ENCODE measurements at regions not wholly inside any gene's neighbourhood (a gene's known extent, or its start where the extent isn't known, plus 50 kb on each side); places are given as distances from the start of the nearest gene placed in this dataset.

DNA sequence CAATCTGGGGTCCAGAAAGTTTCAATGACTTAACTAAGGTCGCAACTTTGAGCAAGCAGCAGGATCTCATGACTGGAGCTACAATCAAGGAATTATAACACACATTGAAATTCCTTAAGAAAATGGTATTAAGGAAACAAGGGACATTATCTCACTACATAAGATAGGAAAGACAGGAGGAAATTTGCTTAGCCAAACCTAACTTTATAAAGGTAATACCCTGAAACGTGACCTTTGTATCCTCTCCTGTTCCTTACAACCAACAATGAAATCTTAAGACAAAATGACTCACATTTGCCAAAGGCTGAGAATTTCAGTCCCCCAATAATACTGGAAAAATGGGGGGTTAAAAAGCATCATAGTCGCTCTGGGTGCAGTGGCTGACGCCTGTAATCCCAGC, 218.9 kb upstream of the LYZL1 start:
- Histone ChIP-seq H3K27me3 (no peaks in the 10 kb centered on the region), H3K4me1 (no peaks in the 10 kb centered on the region), H3K4me3 (no peak overlapping the region), H3K27ac (no peak overlapping the region), H3K9me3 (no peaks in the 10 kb centered on the region), H3K36me3 (no peaks in the 10 kb centered on the region)
- DNase-seq (no peak), ATAC-seq (ENCODE audit: low FRiP score in 2 of 2) (no peak)
- TF ChIP-seq EP300 (IDR thresholded peaks at IDR 0.05): no peak
- TF ChIP-seq CTCF (IDR thresholded peaks at IDR 0.05): no peak
- TF ChIP-seq POLR2AphosphoS5 (IDR thresholded peaks at IDR 0.05): no peak
- no peak for TF ChIP-seq POLR2A (IDR thresholded peaks at IDR 0.05)
- WGBS, 2 donors: 81 to 89% methylated on average over 4 of the region's 4 CpGs

DNA sequence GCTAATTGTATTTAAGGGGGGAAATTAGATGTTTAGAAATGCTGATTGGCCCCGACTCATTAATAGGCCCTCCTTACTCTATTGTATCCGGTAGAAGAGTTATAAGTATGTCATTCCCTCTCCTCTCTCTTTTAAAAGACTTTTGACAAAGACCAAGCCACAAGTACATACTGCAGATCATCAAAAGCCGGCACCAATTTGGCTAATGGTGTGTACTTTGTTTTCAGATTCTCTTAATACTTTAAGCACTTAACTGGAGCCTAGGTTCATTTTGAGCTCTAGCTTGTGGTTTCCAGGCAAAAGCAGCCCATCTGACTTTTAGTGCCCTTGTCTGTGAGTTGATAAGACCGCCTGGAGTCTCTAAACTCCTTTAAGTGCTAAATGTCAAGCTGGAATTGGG, 210.0 kb upstream of the LYZL1 start:
- no peak overlapping the region for H3K4me3 ChIP-seq
- no peaks in the 10 kb centered on the region for H3K9me3 ChIP-seq
- TF ChIP-seq EP300 (IDR thresholded peaks at IDR 0.05): no peak
- no peak for TF ChIP-seq POLR2AphosphoS5 (IDR thresholded peaks at IDR 0.05)
- TF ChIP-seq POLR2A (IDR thresholded peaks at IDR 0.05): no peak
- TF ChIP-seq CTCF (IDR thresholded peaks at IDR 0.05): no peak
- 55 to 59% methylated on average over 4 of the region's 4 CpGs for WGBS, 2 donors
- no peak overlapping the region for H3K27ac ChIP-seq
- DNase-seq (no peak), ATAC-seq (ENCODE audit: low FRiP score in 2 of 2) (no peak)
- no peaks in the 10 kb centered on the region for H3K36me3 ChIP-seq
- no peaks in the 10 kb centered on the region for H3K4me1 ChIP-seq
- no peaks in the 10 kb centered on the region for H3K27me3 ChIP-seq

DNA sequence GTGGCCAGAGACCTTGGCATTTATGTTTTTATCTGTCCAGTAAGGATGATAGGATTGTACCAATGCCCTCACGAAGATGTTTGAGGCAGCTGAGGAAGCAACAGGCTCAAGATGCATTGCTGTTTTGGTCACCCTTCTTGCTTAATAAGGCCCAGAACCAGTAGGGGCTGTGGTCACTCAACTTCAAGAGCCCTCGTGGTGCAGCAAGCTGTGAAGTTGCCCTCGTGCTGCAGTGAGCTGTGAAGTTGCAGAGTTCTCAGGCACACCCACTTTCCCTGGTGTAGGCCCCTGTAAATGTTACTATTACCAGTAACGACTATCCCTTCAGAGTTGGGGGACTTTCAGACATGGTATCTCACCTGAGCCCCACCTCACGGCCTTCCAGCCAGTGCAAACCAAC, 207.6 kb upstream of the LYZL1 start:
- DNase-seq: no peak
- no peaks in the 10 kb centered on the region for H3K4me1 ChIP-seq
- 76 to 79% methylated on average over 5 of the region's 5 CpGs for WGBS, 2 donors
- no peak overlapping the region for H3K4me3 ChIP-seq
- ATAC-seq (ENCODE audit: low FRiP score in 2 of 2): no peak
- H3K9me3 ChIP-seq: no peaks in the 10 kb centered on the region
- H3K36me3 ChIP-seq: no peaks in the 10 kb centered on the region
- H3K27ac ChIP-seq: no peak overlapping the region
- H3K27me3 ChIP-seq: no peaks in the 10 kb centered on the region
- TF ChIP-seq POLR2AphosphoS5 (IDR thresholded peaks at IDR 0.05): no peak
- no peak for TF ChIP-seq EP300 (IDR thresholded peaks at IDR 0.05)
- TF ChIP-seq CTCF (IDR thresholded peaks at IDR 0.05): no peak

GRCh38 chr10:29081951-29082685, 206.8 kb upstream of the LYZL1 start:
- H3K9me3 ChIP-seq: no peaks in the 10 kb centered on the region
- no peak overlapping the region for H3K4me3 ChIP-seq
- no peak for ATAC-seq (ENCODE audit: low FRiP score in 2 of 2)
- no peaks in the 10 kb centered on the region for H3K4me1 ChIP-seq
- 82 to 83% methylated on average over 11 to 13 of the region's 13 CpGs for WGBS, 2 donors
- peak in 1 of 2 donors; percentile 12 for DNase-seq
- TF ChIP-seq POLR2A (IDR thresholded peaks at IDR 0.05) (no peak), CTCF (IDR thresholded peaks at IDR 0.05) (no peak), POLR2AphosphoS5 (IDR thresholded peaks at IDR 0.05) (no peak), EP300 (IDR thresholded peaks at IDR 0.05) (no peak)
- H3K36me3 ChIP-seq: no peaks in the 10 kb centered on the region
- H3K27me3 ChIP-seq: no peaks in the 10 kb centered on the region
- H3K27ac ChIP-seq: no peak overlapping the region

- H3K27ac ChIP-seq: no peak overlapping the region
- DNase-seq (peak in 1 of 2 donors; percentile 16), ATAC-seq (ENCODE audit: low FRiP score in 2 of 2) (no peak)
- TF ChIP-seq EP300 (IDR thresholded peaks at IDR 0.05) (no peak), POLR2A (IDR thresholded peaks at IDR 0.05) (no peak)
- WGBS, 2 donors: 63 to 73% methylated on average over 6 of the region's 6 CpGs
- no peaks in the 10 kb centered on the region for H3K9me3 ChIP-seq
- H3K36me3 ChIP-seq: no peaks in the 10 kb centered on the region
- no peaks in the 10 kb centered on the region for H3K4me1 ChIP-seq
- no peak overlapping the region for H3K4me3 ChIP-seq
- H3K27me3 ChIP-seq: no peaks in the 10 kb centered on the region
Observed at GRCh38 chr10:29083096-29083495, 205.8 kb upstream of the LYZL1 start.
